Right lobe of liver (tissue), 4 donors: ENCODE measurements at regions not wholly inside any gene's neighbourhood (a gene's known extent, or its start where the extent isn't known, plus 50 kb on each side); places are given as distances from the start of the nearest gene placed in this dataset.

Source experiments
- CTCF ChIP-seq, 4 donors: fragments of 200-600 bp in 3 of 4; fragments of 450-650 bp in 1 of 4; IDR thresholded peaks; one replicate each; pipeline versions ENCODE4 v1.5.1 to v1.8.0; 2016 to 2022; ENCODE audit warnings: antibody characterized with exemption in 4 of 4, mild to moderate bottlenecking in 2 of 4
- POLR2A ChIP-seq: fragments of 450-650 bp; IDR thresholded peaks from one replicate; pipeline ENCODE4 v1.6.1; 2017; ENCODE audit warnings: antibody characterized with exemption, mild to moderate bottlenecking
- donor health status: DM: no; HTN: no; CAD: no.
- donor health status: DM: no; HTN: no; CAD: no.
- donor health status: DM: no; HTN: yes; CAD: no.

GRCh38 chr6:55052846-55053245 is 121.5 kb upstream of the HCRTR2 start:
- no peak for TF ChIP-seq CTCF (IDR thresholded peaks at IDR 0.05)
- TF ChIP-seq POLR2A: no peak
